IMR-90 (cell line): ENCODE measurements at regions not wholly inside any gene's neighbourhood (a gene's known extent, or its start where the extent isn't known, plus 50 kb on each side); places are given as distances from the start of the nearest gene placed in this dataset.

Experiments used
- BHLHE40 ChIP-seq: fragments of 150-350 bp; IDR thresholded peaks from 2 replicates; pipeline ENCODE4 v1.6.1; 2016; ENCODE audit warnings: mild to moderate bottlenecking, low read depth, low read length
- CEBPB ChIP-seq: IDR thresholded peaks from 2 replicates; pipeline ENCODE4 v1.6.1; 2012; ENCODE audit warnings: low read depth, low read length, improper control_type of control experiment
- FOS ChIP-seq: fragments of 150-350 bp; IDR thresholded peaks from 2 replicates; pipeline ENCODE4 v1.6.1; 2016; ENCODE audit warnings: low read depth, low read length
- MAZ ChIP-seq: IDR thresholded peaks from 2 replicates; pipeline ENCODE4 v1.6.1; 2012; ENCODE audit warnings: low read depth, mild to moderate bottlenecking, low read length, improper control_type of control experiment, moderate library complexity, borderline replicate concordance
- NFE2L2 ChIP-seq: fragments of 150-350 bp; IDR thresholded peaks from 2 replicates; pipeline ENCODE4 v1.6.1; 2016; ENCODE audit warnings: low read depth, mild to moderate bottlenecking, low read length
- POLR2A ChIP-seq: IDR thresholded peaks from 2 replicates; pipeline ENCODE4 v1.6.1; 2012; ENCODE audit warnings: mild to moderate bottlenecking, low read depth, low read length
- RAD21 ChIP-seq: IDR thresholded peaks from 2 replicates; pipeline ENCODE4 v1.6.1; 2012; ENCODE audit warnings: low read length, improper control_type of control experiment
- RFX5 ChIP-seq: IDR thresholded peaks from 2 replicates; pipeline ENCODE4 v1.8.0; 2012; ENCODE audit warnings: low read depth, mild to moderate bottlenecking, low read length, moderate library complexity
- SMC3 ChIP-seq: fragments of 150-350 bp; IDR thresholded peaks from 2 replicates; pipeline ENCODE4 v1.6.1; 2016; ENCODE audit warnings: low read depth, mild to moderate bottlenecking, antibody characterized with exemption, low read length, moderate library complexity
- TF ChIP-seq, protein P1 (sequence below): conservative IDR thresholded peaks from 2 replicates; pipeline ENCODE4 v1.5.1; 2012; ENCODE audit warnings: mild to moderate bottlenecking, low read depth, low read length, improper control_type of control experiment
- TF ChIP-seq, protein P2 (sequence below): fragments of 150-350 bp; IDR thresholded peaks from 2 replicates; pipeline ENCODE4 v1.6.1; 2016; ENCODE audit warnings: low read depth, mild to moderate bottlenecking, low read length, moderate library complexity, borderline replicate concordance
- TF ChIP-seq, protein P3 (sequence below): fragments of 150-350 bp; IDR thresholded peaks from 2 replicates; pipeline ENCODE4 v1.6.1; 2017; ENCODE audit warnings: mild to moderate bottlenecking, antibody characterized with exemption, low read length, low read depth

DNA sequence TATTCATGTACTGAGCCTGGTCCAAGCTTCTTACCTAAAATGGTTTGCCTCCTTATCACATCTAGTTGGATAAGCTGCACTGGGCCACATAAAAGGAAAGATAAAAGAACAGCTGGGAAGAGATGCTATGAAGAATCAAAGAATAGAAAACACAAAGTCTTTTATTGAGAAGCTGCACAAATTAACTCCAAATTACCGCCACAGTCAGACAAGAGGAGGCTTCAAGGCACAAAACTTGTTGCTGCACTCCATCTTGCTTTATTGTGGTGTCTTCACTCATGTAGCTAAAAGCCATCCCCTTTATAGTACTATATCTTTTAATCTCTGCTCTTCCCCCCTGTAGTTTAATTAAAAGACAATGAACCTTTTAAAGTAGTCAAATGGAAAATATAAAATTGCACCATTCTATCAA, 330.6 kb upstream of the PMFBP1 start:
- TF ChIP-seq, protein P1, sequence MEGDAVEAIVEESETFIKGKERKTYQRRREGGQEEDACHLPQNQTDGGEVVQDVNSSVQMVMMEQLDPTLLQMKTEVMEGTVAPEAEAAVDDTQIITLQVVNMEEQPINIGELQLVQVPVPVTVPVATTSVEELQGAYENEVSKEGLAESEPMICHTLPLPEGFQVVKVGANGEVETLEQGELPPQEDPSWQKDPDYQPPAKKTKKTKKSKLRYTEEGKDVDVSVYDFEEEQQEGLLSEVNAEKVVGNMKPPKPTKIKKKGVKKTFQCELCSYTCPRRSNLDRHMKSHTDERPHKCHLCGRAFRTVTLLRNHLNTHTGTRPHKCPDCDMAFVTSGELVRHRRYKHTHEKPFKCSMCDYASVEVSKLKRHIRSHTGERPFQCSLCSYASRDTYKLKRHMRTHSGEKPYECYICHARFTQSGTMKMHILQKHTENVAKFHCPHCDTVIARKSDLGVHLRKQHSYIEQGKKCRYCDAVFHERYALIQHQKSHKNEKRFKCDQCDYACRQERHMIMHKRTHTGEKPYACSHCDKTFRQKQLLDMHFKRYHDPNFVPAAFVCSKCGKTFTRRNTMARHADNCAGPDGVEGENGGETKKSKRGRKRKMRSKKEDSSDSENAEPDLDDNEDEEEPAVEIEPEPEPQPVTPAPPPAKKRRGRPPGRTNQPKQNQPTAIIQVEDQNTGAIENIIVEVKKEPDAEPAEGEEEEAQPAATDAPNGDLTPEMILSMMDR, result no peak
- no peak for TF ChIP-seq MAZ
- TF ChIP-seq FOS, result no peak
- TF ChIP-seq SMC3, result no peak
- TF ChIP-seq RFX5, result no peak
- TF ChIP-seq BHLHE40, result no peak
- TF ChIP-seq, protein P2, sequence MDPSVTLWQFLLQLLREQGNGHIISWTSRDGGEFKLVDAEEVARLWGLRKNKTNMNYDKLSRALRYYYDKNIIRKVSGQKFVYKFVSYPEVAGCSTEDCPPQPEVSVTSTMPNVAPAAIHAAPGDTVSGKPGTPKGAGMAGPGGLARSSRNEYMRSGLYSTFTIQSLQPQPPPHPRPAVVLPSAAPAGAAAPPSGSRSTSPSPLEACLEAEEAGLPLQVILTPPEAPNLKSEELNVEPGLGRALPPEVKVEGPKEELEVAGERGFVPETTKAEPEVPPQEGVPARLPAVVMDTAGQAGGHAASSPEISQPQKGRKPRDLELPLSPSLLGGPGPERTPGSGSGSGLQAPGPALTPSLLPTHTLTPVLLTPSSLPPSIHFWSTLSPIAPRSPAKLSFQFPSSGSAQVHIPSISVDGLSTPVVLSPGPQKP, result no peak
- TF ChIP-seq RAD21, result no peak
- no peak for TF ChIP-seq POLR2A
- TF ChIP-seq NFE2L2, result no peak
- no peak for TF ChIP-seq CEBPB
- TF ChIP-seq, protein P3, sequence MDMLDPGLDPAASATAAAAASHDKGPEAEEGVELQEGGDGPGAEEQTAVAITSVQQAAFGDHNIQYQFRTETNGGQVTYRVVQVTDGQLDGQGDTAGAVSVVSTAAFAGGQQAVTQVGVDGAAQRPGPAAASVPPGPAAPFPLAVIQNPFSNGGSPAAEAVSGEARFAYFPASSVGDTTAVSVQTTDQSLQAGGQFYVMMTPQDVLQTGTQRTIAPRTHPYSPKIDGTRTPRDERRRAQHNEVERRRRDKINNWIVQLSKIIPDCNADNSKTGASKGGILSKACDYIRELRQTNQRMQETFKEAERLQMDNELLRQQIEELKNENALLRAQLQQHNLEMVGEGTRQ, result no peak
